Neuronal stem cell (in vitro differentiated cells): ENCODE measurements at regions not wholly inside any gene's neighbourhood (a gene's known extent, or its start where the extent isn't known, plus 50 kb on each side); places are given as distances from the start of the nearest gene placed in this dataset.

ENCODE experiments used
- DNase-seq: peaks from one replicate; pipeline ENCODE4 v3.0.0-alpha.2; 2013; ENCODE audit warnings: low spot score
- H2AFZ ChIP-seq: one replicate; pipeline ENCODE4 v1.6.1; 2013; ENCODE audit warnings: mild to moderate bottlenecking, low read length, inconsistent platforms
- H2AK5ac ChIP-seq: 2 replicates; pipeline ENCODE4 v1.6.1; 2013; ENCODE audit warnings: low read depth, mild to moderate bottlenecking, inconsistent platforms, low read length, moderate library complexity, mixed read lengths
- H2BK120ac ChIP-seq: 2 replicates; pipeline ENCODE4 v1.6.1; 2013; ENCODE audit warnings: low read depth, mild to moderate bottlenecking, inconsistent platforms, low read length, moderate library complexity, mixed read lengths
- H2BK12ac ChIP-seq: one replicate; pipeline ENCODE4 v1.6.1; 2013; ENCODE audit warnings: low read length, inconsistent platforms
- H2BK15ac ChIP-seq: 2 replicates; pipeline ENCODE4 v1.6.1; 2013; ENCODE audit warnings: mild to moderate bottlenecking, low read length, inconsistent platforms, mixed read lengths
- H2BK5ac ChIP-seq: one replicate; pipeline ENCODE4 v1.6.1; 2013; ENCODE audit warnings: inconsistent platforms, mild to moderate bottlenecking, low read length, moderate library complexity
- H3K14ac ChIP-seq: one replicate; pipeline ENCODE4 v1.6.1; 2013; ENCODE audit warnings: low read length, inconsistent platforms
- H3K18ac ChIP-seq: 2 replicates; pipeline ENCODE4 v1.6.1; 2013; ENCODE audit warnings: low read length, inconsistent platforms
- H3K23ac ChIP-seq: 2 replicates; pipeline ENCODE4 v1.6.1; 2013; ENCODE audit warnings: low read depth, mild to moderate bottlenecking, mixed read lengths, low read length, inconsistent platforms; ENCODE audit not compliant: poor library complexity
- H3K27ac ChIP-seq: replicated peaks from 3 replicates; pipeline ENCODE4 v1.5.1; 2013; ENCODE audit warnings: low read length, inconsistent platforms
- H3K27me3 ChIP-seq, 3 experiments: 2 replicates each; pipeline ENCODE4 v1.6.1; 2013; ENCODE audit warnings: low read length in 3 of 3, mild to moderate bottlenecking in 2 of 3, inconsistent platforms in 1 of 3, low read depth in 1 of 3, mixed read lengths in 1 of 3, moderate library complexity in 1 of 3; ENCODE audit not compliant: control insufficient read depth in 3 of 3, insufficient read depth in 3 of 3
- H3K36me3 ChIP-seq, 2 donors: replicated peaks in 1 of 2; 2 replicates each; pipeline ENCODE4 v1.6.1; 2013; ENCODE audit warnings: low read length in 2 of 2; ENCODE audit not compliant: control insufficient read depth in 2 of 2, insufficient read depth in 2 of 2
- H3K4ac ChIP-seq: 2 replicates; pipeline ENCODE4 v1.6.1; 2013; ENCODE audit warnings: inconsistent platforms, mild to moderate bottlenecking, low read length, moderate library complexity
- H3K4me1 ChIP-seq, 2 donors: 1 replicate in 1 of 2; 2 replicates in 1 of 2; pipeline ENCODE4 v1.6.1; 2013; ENCODE audit warnings: low read length in 2 of 2, low read depth in 1 of 2; ENCODE audit not compliant: control insufficient read depth in 2 of 2, insufficient read depth in 1 of 2
- H3K4me2 ChIP-seq: one replicate; pipeline ENCODE4 v1.6.1; 2013; ENCODE audit warnings: mild to moderate bottlenecking, low read length, inconsistent platforms; ENCODE audit not compliant: insufficient read depth, poor library complexity, severe bottlenecking
- H3K4me3 ChIP-seq, 2 donors: 2 replicates each; pipeline ENCODE4 v1.5.1; 2013; ENCODE audit warnings: low read length in 2 of 2, mild to moderate bottlenecking in 2 of 2, inconsistent platforms in 1 of 2, moderate library complexity in 1 of 2
- H3K79me1 ChIP-seq: one replicate; pipeline ENCODE4 v1.6.1; 2013; ENCODE audit warnings: low read depth, mild to moderate bottlenecking, inconsistent platforms, low read length, moderate library complexity
- H3K9ac ChIP-seq: one replicate; pipeline ENCODE4 v1.6.1; 2013; ENCODE audit warnings: mild to moderate bottlenecking, low read depth, low read length, inconsistent platforms; ENCODE audit not compliant: poor library complexity
- H3K9me3 ChIP-seq, 2 donors: replicated peaks in 1 of 2; 2 replicates each; pipeline versions ENCODE3 to v1.6.1; 2013; ENCODE audit warnings: low read length in 2 of 2, mild to moderate bottlenecking in 2 of 2, inconsistent platforms in 1 of 2, low read depth in 1 of 2, mixed read lengths in 1 of 2, moderate library complexity in 1 of 2; ENCODE audit not compliant: control insufficient read depth in 2 of 2, insufficient read depth in 1 of 2
- H4K8ac ChIP-seq: one replicate; pipeline ENCODE4 v1.6.1; 2013; ENCODE audit warnings: low read depth, mild to moderate bottlenecking, inconsistent platforms, low read length, moderate library complexity
- H4K91ac ChIP-seq: one replicate; pipeline ENCODE4 v1.6.1; 2013; ENCODE audit warnings: low read length, low read depth, mild to moderate bottlenecking, inconsistent platforms; ENCODE audit not compliant: poor library complexity
- WGBS, 2 donors: extraction: QIAGEN DNeasy Blood & Tissue Kit; methylation state at CpG; one replicate each; pipeline ENCODE4 v1.1.7; 2013; ENCODE audit warnings: missing lambda C conversion rate in 2 of 2, mixed read lengths in 1 of 2; ENCODE audit not compliant: insufficient read length in 2 of 2, insufficient replicate concordance in 1 of 2; ENCODE audit errors: extremely low coverage in 2 of 2; 5-methylcytosine and 5-hydroxymethylcytosine counted together

DNA sequence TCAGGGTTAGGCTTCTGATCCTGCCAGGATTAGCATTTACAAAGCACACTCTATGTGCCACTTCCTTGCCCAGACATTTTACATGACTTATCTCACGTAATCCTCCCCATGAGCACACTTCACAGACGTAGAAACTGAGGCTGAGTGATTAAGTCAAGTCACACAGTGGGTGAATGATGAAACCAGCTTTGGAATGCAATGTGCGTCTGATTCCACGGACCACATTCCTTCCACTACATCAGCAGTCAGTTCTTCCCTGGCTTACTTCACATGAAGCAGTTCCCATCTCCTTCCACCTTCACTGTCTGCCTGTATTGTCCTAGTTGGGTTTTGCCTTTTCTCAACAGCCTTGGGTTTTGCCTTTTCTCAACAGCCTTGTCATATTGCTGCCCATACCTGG lies 134.3 kb upstream of the PPARGC1A start:
- no peak overlapping the region for H2AK5ac ChIP-seq
- H2BK120ac ChIP-seq: no peak overlapping the region
- H3K79me1 ChIP-seq: no peaks in the 10 kb centered on the region
- no peak overlapping the region for H3K14ac ChIP-seq
- no peaks in the 10 kb centered on the region for H3K36me3 ChIP-seq
- peaks cover 0 to 2% (median 2%) of the 10 kb centered on the region in 3 experiments for H3K27me3 ChIP-seq
- peaks cover 0 to 2% of the 10 kb centered on the region in 2 donors for H3K4me1 ChIP-seq
- H3K9me3 ChIP-seq: no peaks in the 10 kb centered on the region
- no peak for DNase-seq
- H2BK5ac ChIP-seq: no peak overlapping the region
- no peak overlapping the region for H3K18ac ChIP-seq
- no peak overlapping the region for H3K9ac ChIP-seq
- no peak overlapping the region for H4K8ac ChIP-seq
- no CpG with 5 or more reads among the region's 4 CpGs for WGBS, 2 donors
- H2AFZ ChIP-seq: no peak overlapping the region
- H3K4me2 ChIP-seq: no peak overlapping the region
- no peak overlapping the region for H3K4me3 ChIP-seq
- no peak overlapping the region for H4K91ac ChIP-seq
- no peak overlapping the region for H3K23ac ChIP-seq
- H2BK12ac ChIP-seq: no peak overlapping the region
- no peak overlapping the region for H2BK15ac ChIP-seq
- H3K4ac ChIP-seq: no peak overlapping the region
- H3K27ac ChIP-seq: no peak overlapping the region

- H3K9me3 ChIP-seq: no peaks in the 10 kb centered on the region
- H3K14ac ChIP-seq: no peak overlapping the region
- peaks cover 0 to 3% of the 10 kb centered on the region in 2 donors for H3K4me1 ChIP-seq
- no peaks in the 10 kb centered on the region for H3K27me3 ChIP-seq
- H3K4me2 ChIP-seq: no peak overlapping the region
- H2BK5ac ChIP-seq: no peak overlapping the region
- H2BK12ac ChIP-seq: no peak overlapping the region
- no peak overlapping the region for H4K8ac ChIP-seq
- no peak overlapping the region for H2BK15ac ChIP-seq
- no peak overlapping the region for H4K91ac ChIP-seq
- no peak for DNase-seq
- H3K36me3 ChIP-seq: no peaks in the 10 kb centered on the region
- no peak overlapping the region for H2AFZ ChIP-seq
- no CpG with 5 or more reads among the region's 1 CpG for WGBS, 2 donors
- H3K4me3 ChIP-seq: no peak overlapping the region
- H3K79me1 ChIP-seq: no peaks in the 10 kb centered on the region
- no peak overlapping the region for H3K18ac ChIP-seq
- H3K4ac ChIP-seq: no peak overlapping the region
- no peak overlapping the region for H2BK120ac ChIP-seq
- H3K9ac ChIP-seq: no peak overlapping the region
- no peak overlapping the region for H3K27ac ChIP-seq
- H3K23ac ChIP-seq: no peak overlapping the region
- no peak overlapping the region for H2AK5ac ChIP-seq
These were observed 125.9 kb upstream of the PPARGC1A start for GRCh38 chr4:24015782-24016181.

DNA sequence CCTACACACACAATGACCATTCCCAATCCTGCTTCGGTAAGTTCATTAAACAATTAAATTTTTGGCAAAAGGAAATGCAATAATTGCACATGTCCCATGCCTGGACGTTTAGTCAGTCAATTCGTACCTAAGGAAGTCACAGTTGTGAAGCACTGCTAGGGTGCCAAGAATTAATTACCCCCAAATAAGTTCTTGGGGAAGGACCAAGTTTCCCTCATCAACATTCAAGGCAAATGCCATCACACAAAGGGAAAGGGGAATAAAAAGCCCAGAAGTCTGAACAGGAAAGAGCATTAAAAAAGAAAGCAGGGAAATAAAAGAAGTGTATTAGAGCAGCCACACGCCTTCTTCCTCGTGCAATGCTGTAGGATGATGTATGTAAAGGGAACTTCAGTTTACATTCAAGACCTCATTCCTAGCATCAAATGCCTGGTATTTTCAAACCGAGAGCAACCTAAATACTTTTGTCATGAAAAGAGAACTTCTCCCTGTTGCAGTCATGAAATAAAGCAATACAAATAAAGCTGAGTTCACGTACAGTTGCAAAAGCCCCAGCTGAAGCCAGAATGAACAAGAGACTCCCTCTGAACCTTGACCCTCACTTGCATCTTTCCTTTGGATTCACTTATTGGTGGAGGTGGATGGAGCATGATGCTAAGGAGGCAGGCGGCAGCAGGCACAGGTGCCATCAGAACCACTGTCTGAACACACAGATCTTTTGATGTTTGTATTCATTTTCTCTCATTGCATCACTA lies 124.0 kb upstream of the PPARGC1A start:
- Histone ChIP-seq H3K9ac (no peak overlapping the region), H2AK5ac (no peak overlapping the region), H3K27me3 (no peaks in the 10 kb centered on the region), H3K4ac (no peak overlapping the region), H3K23ac (no peak overlapping the region), H2BK120ac (no peak overlapping the region), H4K91ac (no peak overlapping the region), H3K4me3 (no peak overlapping the region), H3K4me1 (peaks cover 0 to 3% of the 10 kb centered on the region in 2 donors), H2BK5ac (no peak overlapping the region), H3K14ac (no peak overlapping the region), H2BK15ac (no peak overlapping the region), H4K8ac (no peak overlapping the region), H3K27ac (no peak overlapping the region), H3K9me3 (no peaks in the 10 kb centered on the region), H3K18ac (no peak overlapping the region), H2AFZ (peak overlapping the region; percentile 26), H3K79me1 (no peaks in the 10 kb centered on the region), H2BK12ac (no peak overlapping the region), H3K4me2 (no peak overlapping the region), H3K36me3 (no peaks in the 10 kb centered on the region)
- DNase-seq: no peak
- WGBS, 2 donors: no CpG with 5 or more reads among the region's 8 CpGs

GRCh38 chr4:24010994-24011393 lies 121.1 kb upstream of the PPARGC1A start:
- Histone ChIP-seq H3K4me2 (no peak overlapping the region), H3K27me3 (peaks cover 0 to 2% (median 0%) of the 10 kb centered on the region in 3 experiments), H2BK15ac (no peak overlapping the region), H3K23ac (no peak overlapping the region), H2AFZ (no peak overlapping the region), H3K14ac (no peak overlapping the region), H3K36me3 (no peaks in the 10 kb centered on the region), H2BK120ac (no peak overlapping the region), H3K4me3 (no peak overlapping the region), H3K9me3 (no peaks in the 10 kb centered on the region), H4K8ac (no peak overlapping the region), H3K9ac (no peak overlapping the region), H2BK5ac (no peak overlapping the region), H2BK12ac (no peak overlapping the region), H3K79me1 (no peaks in the 10 kb centered on the region), H3K4ac (no peak overlapping the region), H3K18ac (no peak overlapping the region), H2AK5ac (no peak overlapping the region), H3K4me1 (peaks cover 3% of the 10 kb centered on the region in 2 donors), H4K91ac (no peak overlapping the region), H3K27ac (no peak overlapping the region)
- no CpG with 5 or more reads among the region's 1 CpG for WGBS, 2 donors
- no peak for DNase-seq
